NCI-H2196 (cell line): ENCODE measurements at regions not wholly inside any gene's neighbourhood (a gene's known extent, or its start where the extent isn't known, plus 50 kb on each side); places are given as distances from the start of the nearest gene placed in this dataset.
"Not testable (repeated sequence)": the region's sequence is repeated elsewhere in the genome, so short reads cannot be mapped to it uniquely, and the experiment has no call there.

Experiments used
- DNase-seq: peaks from one replicate; lab custom pipeline; 2025; ENCODE audit not compliant: unreplicated experiment; lab: John Stamatoyannopoulos, UW

- not testable (repeated sequence) for DNase-seq
Observed at GRCh38 chr3:13228169-13228568, 154.9 kb upstream of the IQSEC1 start.

DNA sequence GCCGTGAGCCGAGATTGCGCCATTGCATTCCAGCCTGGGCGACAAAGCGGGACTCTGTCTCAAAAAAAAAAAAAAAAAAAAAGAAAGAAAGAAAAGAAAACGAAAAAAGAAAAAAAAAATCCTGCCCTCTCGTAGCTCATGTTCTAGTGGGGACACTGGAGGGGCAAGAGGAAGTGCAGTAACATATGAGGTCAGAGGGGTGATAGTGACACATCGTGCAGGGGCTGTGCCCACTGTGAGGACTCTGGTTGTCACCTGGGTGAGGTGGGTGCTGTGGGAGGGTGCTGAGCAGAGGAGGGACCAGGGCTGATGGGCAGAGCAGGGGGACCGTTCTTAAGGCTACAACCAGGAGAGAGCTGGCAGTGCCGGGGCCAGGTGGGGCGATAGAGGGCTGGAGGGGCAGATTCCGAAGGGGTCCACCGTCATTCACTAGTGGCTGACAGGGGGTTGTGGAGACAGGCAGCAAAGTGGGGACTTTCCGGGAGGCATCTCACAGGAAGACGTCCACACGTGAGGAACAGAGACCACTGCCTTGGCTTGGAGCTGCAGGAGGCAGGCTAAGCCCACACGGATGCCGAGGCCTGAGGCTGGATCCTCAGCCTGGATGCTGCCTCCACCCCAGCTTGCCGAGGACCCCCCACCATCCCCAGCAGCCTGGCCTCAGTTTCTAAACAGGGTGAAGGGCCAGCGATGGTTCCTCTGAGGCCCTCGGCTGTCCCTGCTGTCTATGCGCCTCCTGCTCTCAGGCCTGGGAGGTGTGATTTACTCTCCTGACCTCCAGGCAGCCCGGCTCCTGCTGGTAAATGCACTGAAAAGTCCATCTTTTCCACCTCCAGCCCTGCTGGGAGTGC lies 154.3 kb upstream of the IQSEC1 start:
- no peak for DNase-seq

GRCh38 chr3:13224967-13225366 lies 151.7 kb upstream of the IQSEC1 start:
- DNase-seq: no peak

DNA sequence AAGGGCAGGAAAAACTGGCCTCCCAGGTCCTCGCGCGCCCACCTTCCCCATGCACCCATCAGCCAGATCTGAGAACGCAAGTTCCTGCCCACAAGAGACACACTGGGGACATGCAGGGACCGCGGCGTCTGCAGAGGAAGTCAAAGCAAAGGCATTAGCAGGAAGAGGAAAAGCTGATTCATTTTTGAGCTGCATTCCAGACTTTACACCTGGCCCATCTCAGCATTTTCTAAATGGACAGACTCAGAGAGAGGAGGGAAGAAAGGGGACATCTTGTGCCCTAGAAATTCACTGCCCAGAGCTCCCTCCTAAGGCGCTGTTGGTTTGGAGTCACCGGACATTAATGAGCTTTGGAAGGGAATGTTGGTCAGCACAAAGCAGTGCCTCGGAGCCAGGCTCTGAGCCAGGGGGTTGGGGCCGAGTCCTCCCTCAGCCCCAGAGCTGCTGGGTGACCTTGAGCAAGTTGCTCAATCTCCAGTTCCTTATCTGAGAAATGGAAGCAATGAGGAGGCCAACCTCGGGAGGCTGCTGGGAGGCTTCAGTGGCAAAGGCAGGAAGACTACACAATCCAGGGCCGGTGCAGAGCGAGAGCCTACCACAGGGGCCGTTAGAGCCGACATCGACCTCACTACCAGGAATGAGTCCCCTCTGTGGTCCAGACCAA lies 150.5 kb upstream of the IQSEC1 start:
- DNase-seq: no peak

- DNase-seq: no peak
Observed at GRCh38 chr3:13222891-13223573, 149.8 kb upstream of the IQSEC1 start.

- no peak for DNase-seq
Observed at GRCh38 chr3:13222131-13222530, 148.9 kb upstream of the IQSEC1 start.

GRCh38 chr3:13221491-13222061 lies 148.3 kb upstream of the IQSEC1 start:
- no peak for DNase-seq

- no peak for DNase-seq
Observed at GRCh38 chr3:13220991-13221390, 147.8 kb upstream of the IQSEC1 start.

GRCh38 chr3:13219902-13220296 lies 146.7 kb upstream of the IQSEC1 start:
- DNase-seq: no peak

- DNase-seq: no peak
Observed at GRCh38 chr3:13219077-13219901, 146.1 kb upstream of the IQSEC1 start.

- DNase-seq: no peak
Observed at GRCh38 chr3:13218541-13218908, 145.3 kb upstream of the IQSEC1 start.

DNA sequence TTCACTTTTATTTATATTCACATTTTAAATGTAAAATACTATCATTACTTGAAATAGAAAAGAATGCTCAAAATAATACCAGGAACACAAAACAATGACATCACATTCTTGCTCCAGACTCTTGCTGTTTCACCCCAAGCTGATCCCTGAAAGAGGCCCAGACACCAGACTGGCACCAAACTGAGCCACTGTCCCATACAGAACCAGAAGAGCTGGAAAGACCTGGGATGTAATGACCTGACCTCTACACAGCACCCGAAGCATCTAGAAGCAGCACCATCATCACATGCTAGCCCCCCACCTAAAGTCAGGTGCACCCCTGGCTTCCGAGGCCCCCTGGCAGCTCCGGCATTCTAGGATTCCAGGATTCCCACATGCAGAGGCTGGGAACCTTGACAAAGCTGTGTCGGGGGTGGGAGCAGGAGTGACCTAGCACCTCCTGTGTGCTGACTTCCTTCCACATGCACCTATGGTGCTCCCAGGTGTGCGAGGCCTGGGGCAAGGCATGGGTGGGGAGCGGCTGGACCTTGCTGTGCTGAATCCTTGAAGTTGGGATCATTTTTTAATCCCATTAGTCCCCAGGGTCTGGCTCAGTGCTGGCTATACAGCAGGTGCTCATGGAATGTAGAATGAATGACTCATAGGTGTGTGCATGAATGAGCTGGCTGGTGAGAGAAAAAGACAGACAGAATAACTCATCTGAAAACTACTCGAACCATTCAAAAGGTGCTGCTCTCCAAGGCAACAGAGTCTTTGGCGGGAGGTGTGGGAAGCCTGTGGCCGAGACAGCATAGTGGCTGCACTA lies 144.7 kb upstream of the IQSEC1 start:
- DNase-seq: no peak

- no peak for DNase-seq
Observed at GRCh38 chr3:13217253-13217652, 144.0 kb upstream of the IQSEC1 start.

DNA sequence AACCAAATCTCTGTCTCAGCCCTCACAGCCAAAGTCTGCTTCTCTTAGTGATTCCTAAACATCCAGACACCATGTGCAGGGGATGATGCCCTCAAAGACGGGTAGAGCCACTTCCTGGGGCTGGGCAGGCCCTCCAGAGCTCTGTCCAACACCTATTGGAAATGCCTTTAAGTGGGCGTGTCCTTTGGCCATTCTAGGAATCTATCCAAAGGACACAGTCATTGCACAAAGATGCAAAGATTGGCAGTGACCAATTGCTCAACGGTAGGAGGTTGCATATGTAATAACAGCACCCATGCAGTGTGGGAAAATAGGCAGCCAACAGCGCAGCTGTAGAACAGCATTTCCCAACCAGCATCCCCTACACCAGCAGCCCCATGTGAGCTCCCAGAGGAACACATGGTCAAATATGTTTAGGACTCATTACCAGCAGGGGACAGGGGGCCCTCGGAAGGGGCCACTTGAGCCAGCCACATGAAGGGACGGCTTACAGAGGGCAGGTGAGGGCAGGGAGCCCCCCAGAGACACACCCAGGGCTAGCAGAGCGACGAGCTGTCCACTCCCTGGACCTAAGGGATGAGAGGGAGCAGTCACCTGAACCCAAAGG lies 142.8 kb upstream of the IQSEC1 start:
- DNase-seq: no peak

- DNase-seq: peak; percentile 39
Observed at GRCh38 chr3:13214847-13215472, 141.7 kb upstream of the IQSEC1 start.

DNA sequence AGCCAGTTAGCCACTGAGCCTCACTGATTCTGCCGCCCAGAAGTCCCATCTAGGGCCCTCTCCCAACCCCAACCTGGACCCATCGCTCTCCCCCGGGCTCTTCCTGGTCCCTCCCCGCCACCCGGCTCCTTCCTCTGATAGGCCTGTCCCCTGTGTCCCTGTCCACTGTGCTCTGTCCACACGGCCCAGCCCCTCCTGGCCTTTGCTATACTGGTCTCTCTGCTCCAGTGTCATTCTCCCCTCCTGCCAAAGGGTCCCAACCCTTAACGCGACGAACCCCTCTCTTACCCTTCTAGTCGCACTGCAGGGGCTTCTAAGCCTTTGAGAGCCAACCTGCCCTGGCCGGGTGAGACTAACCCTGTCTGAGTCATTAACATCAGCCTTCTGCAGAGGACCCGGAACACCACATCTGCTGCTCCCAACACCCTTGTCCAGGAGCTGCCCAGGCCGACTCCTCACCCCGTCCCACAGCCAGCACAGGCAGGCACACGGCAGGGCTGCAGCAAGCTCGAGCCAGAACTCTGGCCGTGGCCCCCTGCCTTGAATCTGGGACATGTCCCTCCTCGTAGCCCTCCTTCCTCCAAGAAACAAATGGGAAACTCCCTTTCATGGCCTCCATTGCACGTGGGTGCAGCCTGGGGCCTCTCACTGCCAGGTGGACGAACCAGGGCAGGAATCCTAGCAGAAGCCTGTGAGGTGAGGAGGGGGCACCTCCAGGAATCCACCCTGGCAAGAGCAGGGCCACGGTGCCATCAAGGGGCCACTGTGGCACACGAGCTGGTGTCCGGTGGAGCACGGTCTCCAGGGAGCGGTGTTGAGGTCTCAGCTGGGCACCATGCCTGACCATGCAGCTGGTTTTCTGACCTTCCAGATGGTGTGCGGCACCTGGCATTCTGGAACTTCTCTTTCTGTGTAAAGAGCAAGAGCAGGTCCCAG lies 140.9 kb upstream of the IQSEC1 start:
- no peak for DNase-seq

- DNase-seq: no peak
Observed at GRCh38 chr3:13213490-13213889, 140.3 kb upstream of the IQSEC1 start.

DNA sequence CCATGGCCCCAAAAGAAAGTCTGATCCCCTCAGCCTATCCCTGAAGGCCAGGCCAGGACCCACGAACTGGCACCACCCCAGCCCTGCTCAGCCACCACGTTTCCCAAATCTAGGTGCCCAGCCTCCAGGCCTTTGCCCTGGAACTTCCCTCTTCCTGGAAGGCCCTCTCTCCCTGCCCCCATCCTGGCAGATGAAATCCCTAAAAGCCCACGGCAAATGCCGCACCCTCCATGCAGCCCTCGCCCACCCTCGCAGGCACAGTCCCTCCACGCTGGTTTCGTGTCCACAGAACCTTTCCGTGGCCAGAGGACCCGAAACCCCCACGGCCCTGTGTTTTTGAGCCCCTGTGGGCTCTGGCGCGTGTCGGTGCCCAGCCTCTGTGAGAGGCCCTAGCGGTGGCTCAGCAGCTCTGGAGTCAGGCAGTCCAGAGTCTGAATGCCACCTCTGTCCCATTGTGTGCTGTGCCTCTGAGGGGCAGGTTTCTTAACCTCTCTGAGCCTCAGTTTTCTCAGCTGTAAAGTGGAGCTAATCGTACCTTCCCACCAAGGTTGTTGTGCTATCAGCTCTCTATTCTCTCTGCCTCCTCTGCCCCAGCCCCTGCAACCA lies 138.5 kb upstream of the IQSEC1 start:
- no peak for DNase-seq
